UCSD-AML1 (cell line): ENCODE measurements at regions not wholly inside any gene's neighbourhood (a gene's known extent, or its start where the extent isn't known, plus 50 kb on each side); places are given as distances from the start of the nearest gene placed in this dataset.

Source experiments
- DNase-seq: peaks from one replicate; lab custom pipeline; 2025; ENCODE audit not compliant: unreplicated experiment; lab: John Stamatoyannopoulos, UW

DNA sequence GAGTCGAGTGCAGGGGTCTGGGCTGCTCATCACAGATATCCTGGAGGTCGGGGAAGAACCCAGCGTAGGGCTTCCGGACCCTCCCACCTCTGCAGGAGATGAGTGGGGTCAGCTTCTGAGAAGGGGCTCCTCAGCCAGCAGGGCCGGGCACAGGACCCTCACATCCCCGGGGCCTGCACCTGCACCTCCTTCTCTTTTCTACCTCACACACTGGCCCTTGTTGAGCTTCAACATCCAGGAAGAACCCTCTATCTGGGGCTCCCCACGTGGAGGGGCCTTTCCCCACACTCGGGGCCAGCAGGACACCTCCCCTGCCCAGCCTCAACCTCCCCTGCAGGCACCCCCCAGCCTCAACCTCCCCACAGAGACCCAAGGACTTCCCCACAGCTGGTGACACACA lies 299.4 kb downstream of the CTTN start:
- DNase-seq = no peak

DNA sequence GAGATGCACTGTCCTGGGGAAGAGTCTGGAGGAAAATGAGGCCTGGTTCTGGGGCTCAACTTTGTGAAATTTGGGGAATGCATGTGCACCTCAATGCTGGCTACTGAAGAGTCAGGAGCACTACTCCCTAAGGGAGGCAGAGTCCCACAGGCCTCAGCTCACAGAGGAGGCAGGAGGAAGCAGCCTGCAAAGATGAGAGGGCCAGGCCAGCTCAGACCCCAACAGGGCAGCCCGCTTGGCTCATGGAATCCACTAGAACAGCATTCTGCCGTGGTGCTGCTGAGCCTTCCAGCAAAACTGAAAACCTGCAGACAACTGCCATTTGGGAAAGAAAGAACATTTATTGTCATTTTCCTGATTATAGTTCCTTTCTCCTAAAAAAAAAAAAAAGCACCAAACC lies 300.5 kb downstream of the CTTN start:
- no peak for DNase-seq

DNA sequence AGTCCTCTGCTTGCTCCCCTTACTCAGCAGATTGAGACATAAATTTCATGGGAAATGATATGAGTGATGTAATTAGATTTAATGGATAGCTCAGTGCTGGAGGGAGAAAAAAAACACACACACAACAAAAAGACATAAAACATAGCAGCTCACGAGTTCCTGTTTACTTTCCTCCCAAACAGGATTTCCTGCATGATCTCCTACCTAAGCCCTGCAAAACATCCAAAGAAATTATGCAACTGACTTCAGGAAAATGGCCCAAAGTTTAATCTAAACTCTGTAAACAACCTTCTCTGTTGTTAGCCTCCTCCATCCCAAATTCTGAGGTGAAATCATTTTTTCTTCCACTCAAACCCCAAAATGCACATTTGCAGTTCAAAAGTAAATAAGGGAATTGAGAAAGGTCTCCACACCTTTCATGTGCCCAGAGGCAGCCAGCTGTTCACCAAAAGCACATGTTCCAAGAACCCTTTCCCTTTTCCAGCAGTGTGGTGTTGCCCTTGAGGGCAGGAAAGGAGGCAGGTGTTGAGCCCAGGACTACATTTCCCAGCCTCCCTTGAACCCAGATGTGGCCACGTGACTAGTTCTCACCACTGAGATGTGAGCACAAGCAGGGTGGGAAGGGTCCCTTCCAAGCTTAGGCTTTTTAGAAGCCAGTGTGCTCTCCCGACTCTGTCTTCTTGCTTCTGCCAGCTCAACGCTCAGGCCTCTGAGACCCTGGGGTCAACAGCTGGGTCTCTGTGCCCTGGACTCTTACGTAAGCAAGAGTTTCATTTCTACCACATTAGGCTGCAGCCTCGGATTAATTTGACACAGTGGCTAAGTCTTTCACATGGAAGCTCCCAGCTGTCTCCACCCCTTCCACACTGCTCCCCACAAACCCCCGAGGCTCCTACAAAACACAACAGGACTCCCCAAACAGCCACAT lies 301.2 kb downstream of the CTTN start:
- DNase-seq = no peak

DNA sequence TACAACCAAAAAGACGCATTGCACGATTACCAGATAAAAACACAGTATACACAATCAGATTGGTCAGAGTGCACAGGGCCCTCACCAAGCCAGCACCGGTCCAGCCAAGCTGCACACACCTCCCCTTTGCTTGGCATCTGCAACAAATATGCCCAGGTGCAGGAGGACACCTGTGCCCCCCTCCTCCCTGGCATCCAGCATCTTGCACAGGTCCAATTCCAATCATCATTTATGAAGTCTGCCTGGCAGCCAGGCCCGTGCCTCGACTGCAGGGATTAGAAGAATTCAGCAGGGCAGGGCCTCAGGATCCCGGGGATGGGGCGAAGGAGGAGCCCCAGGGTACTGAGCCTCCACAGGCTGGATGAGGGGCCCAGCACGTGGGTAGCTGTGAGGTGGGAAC lies 302.1 kb downstream of the CTTN start:
- no peak for DNase-seq

DNA sequence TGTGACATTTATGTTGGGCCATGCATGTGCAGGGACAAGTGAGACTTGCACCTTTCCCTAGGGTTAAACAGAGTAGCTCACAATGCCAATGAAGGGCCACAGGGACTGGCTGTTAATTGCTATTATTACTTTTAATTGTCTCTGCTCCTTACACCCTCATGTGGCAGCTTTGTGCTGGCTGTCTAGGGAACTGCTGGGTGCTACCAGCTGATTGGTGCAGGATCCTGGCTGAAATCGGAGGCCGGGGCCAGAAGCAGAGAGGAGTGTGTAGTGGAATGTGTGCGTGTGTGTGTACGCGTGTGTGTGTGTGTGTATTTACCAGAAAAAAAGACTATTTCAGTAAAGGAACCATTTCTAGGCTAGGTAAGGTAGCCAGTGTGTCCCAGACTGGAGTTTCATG lies 302.5 kb downstream of the CTTN start:
- no peak for DNase-seq

DNA sequence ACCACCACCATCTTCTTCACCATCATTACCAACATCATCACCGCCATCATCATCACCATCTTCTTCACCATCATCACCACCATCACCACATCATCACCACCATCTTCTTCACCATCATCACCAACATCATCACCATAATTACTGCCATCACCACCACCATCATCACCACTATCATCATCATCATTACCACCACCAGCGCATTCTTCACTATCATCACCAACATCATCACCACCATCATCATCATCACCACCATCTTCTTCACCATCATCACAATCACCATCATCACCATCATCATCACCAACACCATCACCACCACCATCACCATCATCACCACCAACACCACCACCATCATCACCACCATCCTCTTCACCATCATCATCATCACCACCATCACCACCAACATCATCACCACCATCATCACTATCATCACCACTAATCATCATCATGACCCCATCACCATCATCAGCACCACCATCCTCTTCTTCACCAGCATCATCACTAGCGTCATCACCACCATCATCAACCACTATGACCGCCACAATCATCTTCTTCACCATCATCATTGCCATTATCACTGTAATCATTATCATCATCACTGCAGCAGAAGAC lies 303.8 kb downstream of the CTTN start:
- no peak for DNase-seq

DNA sequence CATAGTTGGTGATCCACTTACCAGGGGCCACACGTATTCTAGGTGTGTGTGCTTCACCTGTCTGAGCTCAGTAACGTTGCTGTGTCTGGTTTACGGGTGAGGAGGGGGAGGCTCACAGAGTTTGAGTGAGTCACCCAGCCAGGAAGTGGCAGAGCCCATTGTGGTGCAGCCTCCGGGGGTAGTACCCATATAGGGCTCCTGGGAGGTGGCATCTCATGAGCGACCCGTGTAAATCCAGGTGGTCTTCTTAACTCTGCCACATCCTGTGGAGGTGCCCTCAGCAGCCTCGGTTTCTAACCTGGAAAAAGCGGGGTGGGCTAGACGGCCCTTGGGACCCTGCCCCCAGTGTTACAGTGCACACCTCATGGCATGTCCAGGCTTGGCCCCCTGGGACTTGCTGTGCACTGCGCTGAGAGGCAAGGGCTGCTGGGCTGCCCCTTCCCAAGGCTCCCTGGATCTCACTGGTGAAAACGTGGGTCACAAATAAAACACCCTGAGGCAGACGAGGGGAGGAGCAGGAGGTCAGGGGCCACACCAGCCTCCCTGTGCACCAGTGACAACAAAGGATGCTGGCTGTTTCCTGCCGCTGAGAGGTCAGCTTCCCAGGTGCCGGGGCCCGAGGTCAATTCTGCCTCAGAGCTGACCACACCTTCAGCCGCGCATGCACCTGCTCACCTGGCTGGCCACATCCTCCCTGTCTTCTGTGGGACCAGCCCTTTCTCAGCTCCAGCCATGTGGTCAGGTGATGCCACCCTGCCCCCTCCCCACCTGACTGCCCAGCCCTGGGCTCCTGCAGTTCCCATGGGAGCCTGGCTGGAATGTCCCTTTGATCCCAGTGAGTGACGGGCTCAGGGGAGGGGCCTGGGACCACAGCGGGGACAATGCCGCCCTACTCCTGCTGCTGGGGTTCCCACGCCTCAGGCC lies 305.1 kb downstream of the CTTN start:
- DNase-seq = no peak

DNA sequence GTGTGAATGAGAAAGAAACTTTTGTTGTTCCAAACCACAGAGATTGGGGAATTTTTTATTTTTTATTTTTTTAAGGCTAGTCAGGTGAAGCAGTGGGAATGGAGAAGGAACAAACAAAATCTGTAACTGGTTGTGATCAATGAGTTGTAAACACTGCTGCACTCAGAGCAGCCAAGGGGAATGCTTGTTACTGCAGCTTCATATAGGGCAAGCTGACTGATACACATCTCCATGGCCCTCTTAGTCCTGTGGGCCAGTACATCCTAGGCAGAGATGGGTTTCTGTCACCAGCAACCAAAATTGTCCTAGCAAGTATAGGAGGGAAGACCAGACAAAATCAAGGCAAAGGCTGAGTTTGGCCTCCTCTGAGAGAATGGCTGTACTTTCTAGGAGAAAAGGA lies 306.8 kb downstream of the CTTN start:
- DNase-seq = no peak

DNA sequence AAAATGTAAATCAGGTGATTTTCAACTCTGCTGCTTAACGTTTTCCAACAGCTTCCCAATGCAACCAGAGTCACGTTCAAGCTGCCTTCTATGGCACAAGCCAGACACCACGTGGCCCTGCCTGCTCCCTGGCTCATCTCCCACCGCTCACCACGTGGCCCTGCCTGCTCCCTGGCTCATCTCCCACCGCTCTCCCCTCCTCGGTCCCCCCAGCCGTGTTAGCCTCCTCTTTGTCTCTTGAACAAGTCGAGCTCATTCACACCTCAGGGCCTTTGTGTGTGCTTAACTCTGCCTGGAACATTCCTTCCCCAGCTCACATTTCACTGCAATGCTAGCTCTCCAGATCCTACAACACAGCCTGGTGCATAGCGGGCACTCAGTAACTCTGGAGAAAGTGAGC lies 307.6 kb downstream of the CTTN start:
- no peak for DNase-seq

DNA sequence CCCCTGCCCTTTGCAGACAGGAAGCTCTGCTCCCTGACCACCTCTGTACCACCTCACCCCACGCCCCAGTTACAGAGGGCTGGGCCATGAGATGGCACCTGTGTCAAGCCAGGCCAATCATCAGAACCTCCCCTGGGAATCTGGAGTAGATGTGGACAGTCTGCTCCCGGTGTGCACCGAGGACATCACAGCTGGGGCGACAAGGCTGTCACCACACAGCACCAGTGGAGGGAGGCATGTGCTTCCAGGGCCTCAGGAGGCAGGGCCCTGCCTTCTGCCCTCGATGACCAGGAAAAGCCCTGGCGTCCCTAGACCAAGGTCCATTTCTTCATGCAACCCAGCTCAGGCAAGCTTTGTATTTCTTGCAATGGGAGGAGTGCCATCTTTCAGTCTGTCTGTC lies 309.5 kb downstream of the CTTN start:
- DNase-seq = no peak

DNA sequence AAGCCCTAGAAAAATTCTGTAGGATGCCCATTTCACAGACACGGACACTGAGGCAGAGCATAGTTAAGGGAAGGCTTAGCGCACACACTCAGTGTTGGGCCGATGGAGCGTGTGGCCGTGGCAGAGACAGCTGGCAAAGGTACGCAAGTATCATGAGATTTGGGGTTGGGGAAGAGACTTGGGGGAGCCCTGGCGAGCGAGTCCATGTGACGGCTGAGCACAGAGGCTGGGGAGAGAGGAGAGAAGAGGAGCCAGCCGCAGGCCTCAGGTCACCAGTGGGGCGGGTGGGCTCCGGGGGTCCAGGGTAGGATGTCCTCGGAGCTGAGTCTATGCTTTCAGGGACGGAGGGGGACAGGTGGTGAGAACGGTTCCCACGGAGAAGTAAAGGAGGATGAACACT lies 311.3 kb downstream of the CTTN start:
- no peak for DNase-seq

DNA sequence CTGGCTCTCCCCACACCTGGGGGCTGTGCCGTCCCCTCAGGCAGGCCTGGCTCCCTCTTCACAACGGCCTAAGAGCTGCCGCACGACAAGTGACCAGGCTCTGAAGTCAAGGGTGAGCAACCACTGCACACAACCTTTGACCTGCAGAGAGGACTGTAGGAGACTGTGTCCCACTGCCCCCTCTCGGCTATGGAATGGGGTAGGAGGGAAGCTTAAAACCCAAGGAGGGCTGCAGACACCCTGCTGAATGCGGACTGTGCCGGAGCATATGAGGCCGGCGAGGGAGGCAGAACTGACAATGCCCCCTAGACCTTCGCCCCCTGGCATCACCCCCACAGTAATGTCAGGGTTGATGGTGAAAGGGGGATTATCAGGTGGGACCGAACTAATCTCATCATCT lies 311.9 kb downstream of the CTTN start:
- DNase-seq = no peak

DNA sequence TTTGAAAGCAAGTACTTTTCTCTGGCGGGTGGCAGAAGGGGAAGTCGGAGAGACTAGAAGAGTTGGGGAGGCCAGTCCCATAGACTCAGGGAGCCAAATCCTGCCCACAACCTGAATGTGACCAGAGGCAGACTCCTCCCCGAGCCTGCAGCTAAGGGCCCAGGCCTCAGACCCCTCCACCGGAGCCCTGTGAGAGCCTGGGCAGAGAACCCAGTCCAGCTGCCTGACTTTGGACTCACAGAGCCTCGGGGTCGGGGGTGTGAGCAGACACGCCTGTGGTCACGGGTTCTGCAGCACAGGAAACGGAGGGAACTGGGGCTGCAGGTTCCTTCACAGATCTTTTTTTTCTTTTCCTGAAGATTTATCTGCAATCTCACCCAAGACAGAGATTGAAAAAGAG lies 312.3 kb downstream of the CTTN start:
- DNase-seq = no peak

DNA sequence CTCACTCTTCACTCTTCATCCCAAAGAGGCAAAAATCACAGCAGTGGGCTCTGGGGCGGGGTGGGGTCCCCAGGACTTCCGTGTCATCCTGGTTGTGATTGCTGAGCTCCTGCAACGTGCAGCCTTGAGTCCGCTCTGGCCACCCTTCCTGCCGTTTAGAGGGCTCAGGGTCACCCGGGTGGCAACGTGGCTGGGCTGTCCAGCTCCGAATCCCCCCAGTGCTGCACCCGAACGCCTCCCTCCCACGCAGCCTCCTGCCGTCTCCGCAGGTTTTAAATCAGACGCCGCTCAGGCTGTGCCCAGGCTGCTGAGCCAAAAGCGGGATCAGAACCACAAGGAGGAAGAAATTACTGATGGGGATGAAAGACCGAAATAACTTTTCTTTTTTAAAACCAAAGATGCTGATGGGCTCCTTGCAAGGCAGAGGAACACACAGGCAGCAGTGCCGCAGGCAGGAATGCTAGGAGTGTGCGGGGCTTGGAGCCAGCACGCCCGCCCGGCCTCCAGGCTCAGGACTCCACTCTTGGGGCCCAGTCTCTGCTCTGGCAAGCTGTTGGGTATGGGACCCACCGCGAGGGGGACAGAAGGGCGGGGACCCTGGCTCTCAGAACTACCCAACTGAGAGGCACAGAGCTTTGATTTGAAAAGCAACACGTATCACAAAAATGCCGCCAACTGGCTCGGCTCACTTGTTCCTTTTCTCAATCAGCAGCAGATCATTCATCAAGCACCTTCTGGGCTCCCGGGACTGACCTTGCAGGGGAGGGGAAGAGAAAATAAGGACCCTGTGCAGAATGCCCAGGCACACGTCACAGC lies 313.0 kb downstream of the CTTN start:
- no peak for DNase-seq

DNA sequence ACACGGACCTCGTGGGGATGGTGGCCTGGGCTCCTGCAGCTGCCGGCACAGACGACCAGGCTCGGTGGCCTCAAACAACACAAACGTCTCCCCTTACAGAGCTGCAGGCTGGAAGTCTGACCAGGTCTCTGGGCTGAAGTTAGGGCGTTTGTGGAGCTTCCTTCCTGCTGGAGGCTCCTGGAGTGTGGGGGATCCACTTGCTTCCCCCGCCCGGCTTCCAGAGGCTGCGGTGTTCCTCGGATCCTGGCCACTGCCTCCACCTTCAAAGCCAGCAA lies 313.5 kb downstream of the CTTN start:
- DNase-seq = no peak

DNA sequence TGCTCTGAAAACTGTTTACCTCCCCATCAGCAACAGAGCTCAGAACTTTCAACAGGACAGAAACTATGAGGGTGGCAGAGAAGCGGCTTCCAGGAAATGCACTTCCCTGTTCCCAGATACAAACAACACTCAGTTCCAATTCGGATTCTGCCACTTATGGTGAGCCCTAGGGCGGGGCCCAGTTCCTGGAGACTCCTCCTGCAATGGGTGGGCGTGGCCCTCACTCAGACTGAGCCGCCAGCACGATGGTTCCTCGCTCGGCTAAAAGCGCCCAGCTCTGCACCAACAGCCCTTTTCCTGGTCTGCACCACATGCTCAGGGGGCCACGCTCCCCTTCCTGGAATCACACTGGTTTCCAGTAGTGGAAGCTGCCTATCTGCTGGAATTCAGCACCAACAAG lies 314.1 kb downstream of the CTTN start:
- no peak for DNase-seq

DNA sequence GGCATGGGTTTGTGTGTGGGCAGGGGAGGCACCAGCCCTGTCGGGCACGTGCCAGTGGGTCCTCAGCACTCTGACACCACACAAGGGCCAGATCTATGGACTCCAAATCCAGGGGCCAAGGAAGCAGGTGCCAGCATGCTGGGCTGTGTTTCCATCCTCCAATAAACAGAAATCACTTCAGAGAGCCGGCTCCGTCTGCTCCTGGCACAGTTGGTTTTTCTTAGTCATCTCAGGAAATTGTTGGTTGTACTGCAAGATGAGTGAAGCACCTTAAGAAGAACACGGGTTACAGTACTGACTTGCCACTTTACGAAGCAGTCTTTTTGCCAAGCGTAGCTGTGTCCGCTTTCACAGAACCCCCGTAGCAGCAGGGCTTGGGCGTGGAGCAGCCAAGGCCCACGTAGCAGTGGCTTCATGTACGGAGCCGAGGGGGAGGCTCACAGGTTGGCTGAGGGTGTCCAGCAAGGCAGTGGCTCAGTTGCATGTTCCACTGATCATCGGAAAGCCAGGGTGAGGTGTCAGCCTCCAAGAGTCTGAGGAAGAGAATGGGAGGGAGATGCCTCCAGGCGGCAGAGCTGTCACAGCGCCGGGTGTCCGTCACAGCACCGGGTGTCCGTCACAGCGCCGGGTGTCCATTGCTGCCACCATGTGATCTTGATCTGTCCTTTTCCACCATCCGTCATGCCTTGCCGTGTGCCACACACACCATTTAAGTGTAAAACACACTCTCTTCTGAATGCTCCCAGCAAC lies 314.9 kb downstream of the CTTN start:
- no peak for DNase-seq

DNA sequence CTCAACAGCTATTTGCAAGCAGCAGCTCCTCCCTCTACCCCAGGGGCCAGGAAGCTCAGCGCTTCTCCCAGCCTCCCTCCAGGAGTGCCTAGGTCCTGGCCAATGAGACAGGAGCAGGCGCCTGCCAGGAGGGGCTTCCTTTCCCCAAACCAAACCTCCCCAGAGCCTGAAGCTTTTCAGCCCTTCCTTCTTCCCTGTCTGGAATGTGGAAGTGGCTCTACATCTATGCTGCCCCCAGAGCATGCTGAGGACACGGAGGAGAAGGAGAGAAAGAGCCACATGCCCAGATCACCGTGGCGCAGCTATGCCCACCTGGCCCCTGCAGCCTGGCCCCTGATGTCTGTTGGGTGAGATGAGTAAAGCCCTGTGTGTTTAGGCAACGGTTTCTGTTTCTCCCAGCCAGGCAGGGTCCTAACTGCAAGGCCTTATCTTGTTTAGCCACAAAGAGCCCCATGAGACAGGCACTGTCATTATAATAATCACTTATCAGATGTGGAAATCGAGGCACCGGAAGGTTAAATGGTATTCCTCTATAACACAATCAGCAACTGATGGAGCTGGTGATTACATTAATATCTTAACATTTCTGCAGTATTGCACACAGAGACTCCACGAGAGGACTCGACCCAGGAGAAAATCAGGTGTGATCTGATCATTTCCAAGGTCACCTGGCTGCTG lies 315.8 kb downstream of the CTTN start:
- DNase-seq = no peak

DNA sequence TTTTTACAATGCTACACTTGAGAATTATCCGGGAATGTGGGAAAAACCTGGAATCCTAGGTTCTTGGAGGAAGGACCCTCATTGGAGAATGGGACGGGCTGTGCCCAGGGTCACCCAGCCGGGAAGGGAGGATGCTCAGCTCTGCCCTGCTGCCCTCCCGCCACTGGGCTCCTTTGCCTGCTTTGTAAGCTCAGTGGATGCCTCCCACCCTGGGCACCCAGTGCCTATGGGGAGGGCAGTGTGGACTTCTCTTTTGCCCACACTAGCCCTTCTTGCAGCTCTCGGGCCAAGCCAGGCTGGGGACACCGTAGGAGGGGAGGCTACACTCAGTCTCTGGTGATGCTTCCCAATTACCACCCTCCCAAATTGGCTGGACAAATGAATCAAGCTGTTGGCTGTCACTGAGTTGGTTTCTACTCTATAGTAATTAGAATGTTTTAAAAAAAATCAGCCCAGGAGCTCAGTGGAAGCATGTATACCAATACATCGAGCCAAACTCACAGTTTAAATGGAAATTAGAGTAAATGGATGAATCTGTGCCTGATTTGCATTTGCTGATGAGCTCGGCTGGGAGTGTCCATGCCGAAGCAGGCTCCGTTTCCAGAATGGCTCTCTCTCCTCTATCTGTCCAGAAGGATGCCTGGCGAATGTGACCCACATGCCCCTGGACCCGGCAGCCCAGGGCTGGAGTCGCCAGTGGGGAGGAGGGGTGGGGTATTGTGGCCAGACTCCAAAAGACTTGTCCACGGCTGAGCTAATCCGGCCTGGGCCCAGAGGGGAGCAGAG lies 317.0 kb downstream of the CTTN start:
- DNase-seq = no peak
